Memory B cell (primary cell): ENCODE measurements at regions not wholly inside any gene's neighbourhood (a gene's known extent, or its start where the extent isn't known, plus 50 kb on each side); places are given as distances from the start of the nearest gene placed in this dataset.

Experiments used
- ATAC-seq: fragments of 150-1000 bp; cut with Tn5 transposase; 2 replicates; pipeline ENCODE4 v1.10.0; 2021; ENCODE audit warnings: low read depth, mild to moderate bottlenecking, moderate library complexity
- DNase-seq, 2 donors: peaks; one replicate each; pipeline ENCODE4 v3.0.0; 2022; ENCODE audit warnings: low spot score in 2 of 2
- H3K27ac Mint-ChIP-seq: one replicate; pipeline ENCODE4 v1.8.0; 2022; ENCODE audit warnings: mild to moderate bottlenecking, moderate library complexity, mixed read lengths
- H3K27me3 Mint-ChIP-seq: one replicate; pipeline ENCODE4 v1.8.0; 2022; ENCODE audit warnings: mixed read lengths
- H3K36me3 Mint-ChIP-seq: one replicate; pipeline ENCODE4 v1.8.0; 2022; ENCODE audit warnings: mild to moderate bottlenecking, mixed read lengths
- H3K4me1 Mint-ChIP-seq: one replicate; pipeline ENCODE4 v1.8.0; 2022; ENCODE audit warnings: mixed read lengths
- H3K4me3 Mint-ChIP-seq: one replicate; pipeline ENCODE4 v1.8.0; 2022; ENCODE audit warnings: mild to moderate bottlenecking, moderate library complexity, mixed read lengths
- H3K9me3 Mint-ChIP-seq: one replicate; pipeline ENCODE4 v1.8.0; 2022; ENCODE audit warnings: mixed read lengths

GRCh38 chr14:55756078-55756477 lies 176.1 kb downstream of the KTN1 start:
- DNase-seq (no peak), ATAC-seq (no peak)
- Mint-ChIP-seq H3K9me3 (no peaks in the 10 kb centered on the region), H3K4me1 (no peaks in the 10 kb centered on the region), H3K27me3 (no peaks in the 10 kb centered on the region), H3K27ac (no peak overlapping the region), H3K36me3 (no peaks in the 10 kb centered on the region), H3K4me3 (no peak overlapping the region)

- no peak for ATAC-seq
- H3K27ac Mint-ChIP-seq: no peak overlapping the region
- H3K4me1 Mint-ChIP-seq: no peaks in the 10 kb centered on the region
- H3K4me3 Mint-ChIP-seq: no peak overlapping the region
- peaks cover under 1% of the 10 kb centered on the region for H3K27me3 Mint-ChIP-seq
- H3K9me3 Mint-ChIP-seq: no peaks in the 10 kb centered on the region
- no peak for DNase-seq
- H3K36me3 Mint-ChIP-seq: no peaks in the 10 kb centered on the region
Measured at GRCh38 chr14:55756557-55756956, 176.6 kb downstream of the KTN1 start.

- H3K27me3 Mint-ChIP-seq: peaks cover 2% of the 10 kb centered on the region
- ATAC-seq (no peak), DNase-seq (no peak)
- no peak overlapping the region for H3K27ac Mint-ChIP-seq
- no peak overlapping the region for H3K4me3 Mint-ChIP-seq
- H3K9me3 Mint-ChIP-seq: no peaks in the 10 kb centered on the region
- H3K4me1 Mint-ChIP-seq: no peaks in the 10 kb centered on the region
- no peaks in the 10 kb centered on the region for H3K36me3 Mint-ChIP-seq
Measured at GRCh38 chr14:55758796-55759195, 178.8 kb downstream of the KTN1 start.

- ATAC-seq: no peak
- H3K27ac Mint-ChIP-seq: no peak overlapping the region
- H3K4me1 Mint-ChIP-seq: no peaks in the 10 kb centered on the region
- H3K4me3 Mint-ChIP-seq: no peak overlapping the region
- H3K36me3 Mint-ChIP-seq: no peaks in the 10 kb centered on the region
- no peaks in the 10 kb centered on the region for H3K9me3 Mint-ChIP-seq
- H3K27me3 Mint-ChIP-seq: peaks cover 3% of the 10 kb centered on the region
- no peak for DNase-seq
Measured at GRCh38 chr14:55760789-55761566, 181.0 kb downstream of the KTN1 start.

GRCh38 chr14:55761651-55762050 lies 181.6 kb downstream of the KTN1 start:
- ATAC-seq: no peak
- H3K4me1 Mint-ChIP-seq: no peaks in the 10 kb centered on the region
- no peaks in the 10 kb centered on the region for H3K36me3 Mint-ChIP-seq
- DNase-seq: no peak
- no peak overlapping the region for H3K4me3 Mint-ChIP-seq
- H3K27me3 Mint-ChIP-seq: peaks cover 3% of the 10 kb centered on the region
- no peak overlapping the region for H3K27ac Mint-ChIP-seq
- no peaks in the 10 kb centered on the region for H3K9me3 Mint-ChIP-seq

- H3K27me3 Mint-ChIP-seq: peaks cover 3% of the 10 kb centered on the region
- H3K4me3 Mint-ChIP-seq: no peak overlapping the region
- H3K27ac Mint-ChIP-seq: no peak overlapping the region
- no peaks in the 10 kb centered on the region for H3K9me3 Mint-ChIP-seq
- H3K4me1 Mint-ChIP-seq: no peaks in the 10 kb centered on the region
- DNase-seq (no peak), ATAC-seq (no peak)
- no peaks in the 10 kb centered on the region for H3K36me3 Mint-ChIP-seq
Measured at GRCh38 chr14:55762595-55763232, 182.7 kb downstream of the KTN1 start.

- H3K36me3 Mint-ChIP-seq: no peaks in the 10 kb centered on the region
- no peak overlapping the region for H3K4me3 Mint-ChIP-seq
- H3K27me3 Mint-ChIP-seq: peaks cover 8% of the 10 kb centered on the region
- no peak overlapping the region for H3K27ac Mint-ChIP-seq
- H3K9me3 Mint-ChIP-seq: peaks cover 2% of the 10 kb centered on the region
- H3K4me1 Mint-ChIP-seq: no peaks in the 10 kb centered on the region
- ATAC-seq: no peak
- no peak for DNase-seq
Measured at GRCh38 chr14:55764784-55765183, 184.8 kb downstream of the KTN1 start.

GRCh38 chr14:55766071-55766470 lies 186.1 kb downstream of the KTN1 start:
- Mint-ChIP-seq H3K4me3 (no peak overlapping the region), H3K4me1 (no peaks in the 10 kb centered on the region), H3K27ac (no peak overlapping the region), H3K27me3 (peaks cover 8% of the 10 kb centered on the region), H3K36me3 (no peaks in the 10 kb centered on the region), H3K9me3 (peaks cover 2% of the 10 kb centered on the region)
- DNase-seq (no peak), ATAC-seq (no peak)

- no peaks in the 10 kb centered on the region for H3K36me3 Mint-ChIP-seq
- H3K27me3 Mint-ChIP-seq: peaks cover 6% of the 10 kb centered on the region
- H3K4me3 Mint-ChIP-seq: no peak overlapping the region
- no peak overlapping the region for H3K27ac Mint-ChIP-seq
- DNase-seq (no peak), ATAC-seq (no peak)
- H3K9me3 Mint-ChIP-seq: peaks cover 2% of the 10 kb centered on the region
- no peaks in the 10 kb centered on the region for H3K4me1 Mint-ChIP-seq
Measured at GRCh38 chr14:55767286-55767685, 187.3 kb downstream of the KTN1 start.

GRCh38 chr14:55769877-55770276 lies 189.9 kb downstream of the KTN1 start:
- peaks cover 8% of the 10 kb centered on the region for H3K27me3 Mint-ChIP-seq
- peaks cover 2% of the 10 kb centered on the region for H3K9me3 Mint-ChIP-seq
- H3K36me3 Mint-ChIP-seq: no peaks in the 10 kb centered on the region
- no peak for ATAC-seq
- H3K4me3 Mint-ChIP-seq: no peak overlapping the region
- no peak overlapping the region for H3K27ac Mint-ChIP-seq
- H3K4me1 Mint-ChIP-seq: no peaks in the 10 kb centered on the region
- DNase-seq: no peak

- no peaks in the 10 kb centered on the region for H3K36me3 Mint-ChIP-seq
- peaks cover 7% of the 10 kb centered on the region for H3K27me3 Mint-ChIP-seq
- no peaks in the 10 kb centered on the region for H3K4me1 Mint-ChIP-seq
- H3K27ac Mint-ChIP-seq: no peak overlapping the region
- H3K4me3 Mint-ChIP-seq: no peak overlapping the region
- peaks cover 2% of the 10 kb centered on the region for H3K9me3 Mint-ChIP-seq
- DNase-seq: no peak
- ATAC-seq: no peak
Measured at GRCh38 chr14:55771242-55771981, 191.4 kb downstream of the KTN1 start.

- H3K4me3 Mint-ChIP-seq: no peak overlapping the region
- DNase-seq (no peak), ATAC-seq (no peak)
- no peaks in the 10 kb centered on the region for H3K4me1 Mint-ChIP-seq
- H3K36me3 Mint-ChIP-seq: no peaks in the 10 kb centered on the region
- H3K9me3 Mint-ChIP-seq: peaks cover 2% of the 10 kb centered on the region
- peaks cover 7% of the 10 kb centered on the region for H3K27me3 Mint-ChIP-seq
- H3K27ac Mint-ChIP-seq: no peak overlapping the region
Measured at GRCh38 chr14:55772486-55772885, 192.5 kb downstream of the KTN1 start.

- Mint-ChIP-seq H3K4me1 (no peaks in the 10 kb centered on the region), H3K9me3 (peaks cover under 1% of the 10 kb centered on the region), H3K27me3 (peaks cover 2% of the 10 kb centered on the region), H3K36me3 (no peaks in the 10 kb centered on the region), H3K4me3 (no peak overlapping the region), H3K27ac (no peak overlapping the region)
- DNase-seq: no peak
- ATAC-seq: no peak
Measured at GRCh38 chr14:55773312-55773711, 193.3 kb downstream of the KTN1 start.

GRCh38 chr14:55773984-55774545 lies 194.1 kb downstream of the KTN1 start:
- Mint-ChIP-seq H3K4me1 (no peaks in the 10 kb centered on the region), H3K27ac (no peak overlapping the region)
- no peak for DNase-seq

More at GRCh38 chr14:55773984-55774545, 194.1 kb downstream of the KTN1 start:
- Mint-ChIP-seq H3K4me3 (no peak overlapping the region), H3K36me3 (no peaks in the 10 kb centered on the region), H3K9me3 (no peaks in the 10 kb centered on the region), H3K27me3 (peaks cover 2% of the 10 kb centered on the region)
- ATAC-seq: no peak
